Transverse colon (tissue), 4 donors: ENCODE measurements at regions not wholly inside any gene's neighbourhood (a gene's known extent, or its start where the extent isn't known, plus 50 kb on each side); places are given as distances from the start of the nearest gene placed in this dataset.

Source experiments
- DNase-seq: peaks from one replicate; pipeline ENCODE4 v3.0.0-alpha.2; 2019
- H3K27ac ChIP-seq, 4 donors: fragments of 200-600 bp; sonication (generic); 2 replicates each; pipeline ENCODE4 v1.5.1; 2016 to 2018; ENCODE audit warnings: inconsistent platforms in 4 of 4
- H3K27me3 ChIP-seq: fragments of 200-600 bp; sonication (generic); 2 replicates; pipeline ENCODE4 v1.5.1; 2017; ENCODE audit warnings: inconsistent platforms
- H3K36me3 ChIP-seq, 4 donors: fragments of 200-600 bp; sonication (generic); 2 replicates each; pipeline ENCODE4 v1.5.1; 2017 to 2019; ENCODE audit warnings: inconsistent platforms in 4 of 4
- H3K4me1 ChIP-seq, 4 donors: fragments of 200-600 bp; sonication (generic); 2 replicates each; pipeline ENCODE4 v1.5.1; 2017 to 2020; ENCODE audit warnings: inconsistent platforms in 4 of 4
- H3K4me3 ChIP-seq, 4 donors: fragments of 200-600 bp; sonication (generic); 1 replicate in 1 of 4; 2 replicates in 3 of 4; pipeline versions ENCODE4 v1.5.1 to v1.6.1; 2017 to 2019; ENCODE audit warnings: inconsistent platforms in 4 of 4
- H3K9me3 ChIP-seq, 2 donors: fragments of 200-600 bp; sonication (generic); 2 replicates each; pipeline ENCODE4 v1.5.1; 2017 to 2019; ENCODE audit warnings: inconsistent platforms in 2 of 2
- CTCF ChIP-seq, 5 experiments: fragments of 200-600 bp in 3 of 5; fragments of 450-650 bp in 2 of 5; sonication (generic) in 3 of 5; IDR thresholded peaks; 1 replicate in 2 of 5; 2 replicates in 3 of 5; pipeline ENCODE4 v1.5.1; 2016 to 2017; ENCODE audit warnings: antibody characterized with exemption in 5 of 5, inconsistent platforms in 3 of 5, mild to moderate bottlenecking in 2 of 5, moderate library complexity in 1 of 5
- EP300 ChIP-seq: sonication (generic); formaldehyde crosslinking; IDR thresholded peaks from one replicate; pipeline ENCODE4 v1.6.1; 2017; ENCODE audit warnings: antibody characterized with exemption, low read depth
- POLR2A ChIP-seq: fragments of 450-650 bp; IDR thresholded peaks from one replicate; pipeline ENCODE4 v1.6.1; 2016; ENCODE audit warnings: antibody characterized with exemption, mild to moderate bottlenecking, moderate library complexity
- POLR2AphosphoS5 ChIP-seq, 3 donors: sonication (generic); formaldehyde crosslinking; IDR thresholded peaks; one replicate each; pipeline ENCODE4 v1.6.1; 2016; ENCODE audit warnings: antibody characterized with exemption in 3 of 3
- WGBS, 2 donors: methylation state at CpG; one replicate each; pipeline ENCODE4 v1.1.5; 2018; ENCODE audit warnings: low coverage in 1 of 2; 5-methylcytosine and 5-hydroxymethylcytosine counted together
- in situ Hi-C, 4 donors: fragments of 200-750 bp; cut with MboI; loops; one replicate each; pipeline versions ENCODE4 v1.15.0 to v1.15.1; 2017; ENCODE audit warnings: low sequenced_read_pairs in 3 of 4, low pct_ligation_motif_present in 1 of 4, low pct_unique_long_range_greater_than_20kb in 1 of 4
- intact Hi-C: fragments of 100-400 bp; cut with DNase I; formaldehyde crosslinking; loops from one replicate; pipeline ENCODE4 v1.15.1; 2023; ENCODE audit warnings: low total_unique reads

GRCh38 chr5:111645303-111645838 is 111.6 kb downstream of the NREP start:
- no peak overlapping the region for H3K4me3 ChIP-seq
- 75 to 80% methylated on average over 5 to 6 of the region's 6 CpGs for WGBS, 2 donors
- in situ Hi-C loops, result no loop called here
- no peaks in the 10 kb centered on the region for H3K36me3 ChIP-seq
- no peak for DNase-seq
- no peaks in the 10 kb centered on the region for H3K9me3 ChIP-seq
- no peak for TF ChIP-seq POLR2AphosphoS5 (IDR thresholded peaks at IDR 0.05)
- TF ChIP-seq POLR2A, result no peak
- no peak for TF ChIP-seq EP300
- TF ChIP-seq CTCF (IDR thresholded peaks at IDR 0.05), result no peak
- no peaks in the 10 kb centered on the region for H3K4me1 ChIP-seq
- H3K27ac ChIP-seq, result no peak overlapping the region
- intact Hi-C loops, result no loop called here
- no peaks in the 10 kb centered on the region for H3K27me3 ChIP-seq

GRCh38 chr5:111643499-111643898 is 113.5 kb downstream of the NREP start:
- Histone ChIP-seq H3K4me3 (no peak overlapping the region), H3K4me1 (no peaks in the 10 kb centered on the region), H3K9me3 (no peaks in the 10 kb centered on the region), H3K27ac (no peak overlapping the region), H3K27me3 (no peaks in the 10 kb centered on the region), H3K36me3 (no peaks in the 10 kb centered on the region)
- WGBS, 2 donors, result 62 to 67% methylated on average over 2 of the region's 2 CpGs
- DNase-seq, result no peak
- in situ Hi-C loops, result no loop called here
- intact Hi-C loops, result no loop called here
- TF ChIP-seq POLR2AphosphoS5 (IDR thresholded peaks at IDR 0.05) (no peak), POLR2A (no peak), CTCF (IDR thresholded peaks at IDR 0.05) (no peak), EP300 (no peak)

- H3K36me3 ChIP-seq, result no peaks in the 10 kb centered on the region
- WGBS, 2 donors, result 48 to 52% methylated on average over 4 of the region's 4 CpGs
- in situ Hi-C loops, result no loop called here
- intact Hi-C loops, result no loop called here
- H3K4me3 ChIP-seq, result no peak overlapping the region
- TF ChIP-seq EP300 (no peak), POLR2AphosphoS5 (IDR thresholded peaks at IDR 0.05) (peak; percentile 23 to 28 (median 25)), CTCF (IDR thresholded peaks at IDR 0.05) (no peak), POLR2A (no peak)
- H3K4me1 ChIP-seq, result no peaks in the 10 kb centered on the region
- H3K27me3 ChIP-seq, result no peaks in the 10 kb centered on the region
- H3K27ac ChIP-seq, result no peak overlapping the region
- H3K9me3 ChIP-seq, result no peaks in the 10 kb centered on the region
- no peak for DNase-seq
Observed at GRCh38 chr5:111641533-111642233, 115.3 kb downstream of the NREP start.

- H3K9me3 ChIP-seq, result no peaks in the 10 kb centered on the region
- no peak overlapping the region for H3K4me3 ChIP-seq
- WGBS, 2 donors, result 71% methylated on average over 2 of the region's 2 CpGs; no CpG with 5 or more reads in 1 of the 2 donors
- H3K27ac ChIP-seq, result no peak overlapping the region
- intact Hi-C loops, result no loop called here
- no peaks in the 10 kb centered on the region for H3K27me3 ChIP-seq
- no peak for TF ChIP-seq CTCF (IDR thresholded peaks at IDR 0.05)
- no peak for TF ChIP-seq POLR2A
- TF ChIP-seq POLR2AphosphoS5 (IDR thresholded peaks at IDR 0.05), result no peak
- TF ChIP-seq EP300, result no peak
- DNase-seq, result no peak
- H3K36me3 ChIP-seq, result no peaks in the 10 kb centered on the region
- H3K4me1 ChIP-seq, result no peaks in the 10 kb centered on the region
- in situ Hi-C loops, result no loop called here
Observed at GRCh38 chr5:111639912-111640311, 117.1 kb downstream of the NREP start.
